GM12878 (cell line): ENCODE measurements at regions not wholly inside any gene's neighbourhood (a gene's known extent, or its start where the extent isn't known, plus 50 kb on each side); places are given as distances from the start of the nearest gene placed in this dataset.

Experiments used
- CBX3 ChIP-seq: fragments of 200-600 bp; sonication (generic); IDR thresholded peaks from 2 replicates; pipeline ENCODE4 v1.6.1; 2016; ENCODE audit warnings: low read depth, borderline replicate concordance
- CBX5 ChIP-seq: sonication (generic); IDR thresholded peaks from 2 replicates; pipeline ENCODE4 v1.6.1; 2016; ENCODE audit warnings: low read depth, moderate library complexity, mild to moderate bottlenecking, inconsistent platforms
- CHD1 ChIP-seq: IDR thresholded peaks from 2 replicates; pipeline ENCODE4 v1.6.1; 2012; ENCODE audit warnings: low read depth, low read length, improper control_type of control experiment
- CTCF ChIP-seq, 3 experiments: IDR thresholded peaks in 2 of 3; conservative IDR thresholded peaks in 1 of 3; 2 replicates each; pipeline ENCODE4 v1.5.1; 2011; ENCODE audit warnings: low read depth in 3 of 3, low read length in 3 of 3, mild to moderate bottlenecking in 3 of 3, control low read depth in 2 of 3, moderate library complexity in 2 of 3, inconsistent platforms in 1 of 3, mixed read lengths in 1 of 3; ENCODE audit not compliant: control insufficient read depth in 2 of 3, insufficient read depth in 1 of 3; ENCODE audit errors: extremely low read depth in 1 of 3
- GABPA ChIP-seq: IDR thresholded peaks from 2 replicates; pipeline ENCODE4 v1.6.1; 2014; ENCODE audit warnings: antibody characterized with exemption, low read depth, mild to moderate bottlenecking, inconsistent platforms
- HDGF ChIP-seq: fragments of 450-650 bp; IDR thresholded peaks from 2 replicates; pipeline ENCODE4 v1.6.1; 2016; ENCODE audit warnings: antibody characterized with exemption
- NFIC ChIP-seq: IDR thresholded peaks from 2 replicates; pipeline ENCODE4 v1.6.1; 2012; ENCODE audit warnings: low read depth, mild to moderate bottlenecking, inconsistent platforms, low read length, moderate library complexity
- POLR2A ChIP-seq: IDR thresholded peaks from 2 replicates; pipeline ENCODE4 v1.6.1; 2011; ENCODE audit warnings: low read depth, mild to moderate bottlenecking, low read length
- RELA ChIP-seq: fragments of 450-650 bp; IDR thresholded peaks from 2 replicates; pipeline ENCODE4 v1.8.0; 2014; ENCODE audit warnings: borderline replicate concordance; ENCODE audit not compliant: partially characterized antibody
- SIN3A ChIP-seq: IDR thresholded peaks from 2 replicates; pipeline ENCODE4 v1.6.1; 2012; ENCODE audit warnings: low read depth, low read length, improper control_type of control experiment
- SMAD1 ChIP-seq: fragments of 450-650 bp; IDR thresholded peaks from 2 replicates; pipeline ENCODE4 v1.6.1; 2018; ENCODE audit warnings: mild to moderate bottlenecking, low read depth; ENCODE audit not compliant: partially characterized antibody
- TCF12 ChIP-seq: IDR thresholded peaks from 2 replicates; pipeline ENCODE4 v1.6.1; 2011; ENCODE audit warnings: low read depth, mild to moderate bottlenecking, low read length
- YY1 ChIP-seq: IDR thresholded peaks from 2 replicates; pipeline ENCODE4 v1.6.1; 2011; ENCODE audit warnings: low read depth, mild to moderate bottlenecking, low read length

GRCh38 chr12:108430245-108430644 lies 84.8 kb upstream of the FICD start:
- TF ChIP-seq TCF12 = no peak
- no peak for TF ChIP-seq HDGF
- no peak for TF ChIP-seq CTCF (IDR thresholded peaks at IDR 0.05 in 2 of 3, conservative IDR thresholded peaks at IDR 0.05 in 1 of 3; ENCODE audit: control insufficient read depth in 2 of 3, extremely low read depth in 1 of 3, insufficient read depth in 1 of 3, low read depth in 3 of 3, low read length in 3 of 3)
- no peak for TF ChIP-seq NFIC
- no peak for TF ChIP-seq SIN3A
- TF ChIP-seq YY1 = no peak
- TF ChIP-seq GABPA = no peak
- TF ChIP-seq SMAD1 = no peak
- no peak for TF ChIP-seq RELA
- no peak for TF ChIP-seq CHD1
- no peak for TF ChIP-seq POLR2A
- no peak for TF ChIP-seq CBX5
- TF ChIP-seq CBX3 = no peak
